GM19468 (cell line): ENCODE measurements at regions not wholly inside any gene's neighbourhood (a gene's known extent, or its start where the extent isn't known, plus 50 kb on each side); places are given as distances from the start of the nearest gene placed in this dataset.
"Not testable (repeated sequence)": the region's sequence is repeated elsewhere in the genome, so short reads cannot be mapped to it uniquely, and the experiment has no call there.

Source experiments
- ATAC-seq: cut with Tn5 transposase; IDR thresholded peaks from one replicate; pipeline ENCODE4 v1.9.1; 2021; ENCODE audit warnings: mild to moderate bottlenecking, moderate library complexity, moderate number of reproducible peaks; ENCODE audit not compliant: unreplicated experiment; ENCODE audit errors: extremely low read depth

DNA sequence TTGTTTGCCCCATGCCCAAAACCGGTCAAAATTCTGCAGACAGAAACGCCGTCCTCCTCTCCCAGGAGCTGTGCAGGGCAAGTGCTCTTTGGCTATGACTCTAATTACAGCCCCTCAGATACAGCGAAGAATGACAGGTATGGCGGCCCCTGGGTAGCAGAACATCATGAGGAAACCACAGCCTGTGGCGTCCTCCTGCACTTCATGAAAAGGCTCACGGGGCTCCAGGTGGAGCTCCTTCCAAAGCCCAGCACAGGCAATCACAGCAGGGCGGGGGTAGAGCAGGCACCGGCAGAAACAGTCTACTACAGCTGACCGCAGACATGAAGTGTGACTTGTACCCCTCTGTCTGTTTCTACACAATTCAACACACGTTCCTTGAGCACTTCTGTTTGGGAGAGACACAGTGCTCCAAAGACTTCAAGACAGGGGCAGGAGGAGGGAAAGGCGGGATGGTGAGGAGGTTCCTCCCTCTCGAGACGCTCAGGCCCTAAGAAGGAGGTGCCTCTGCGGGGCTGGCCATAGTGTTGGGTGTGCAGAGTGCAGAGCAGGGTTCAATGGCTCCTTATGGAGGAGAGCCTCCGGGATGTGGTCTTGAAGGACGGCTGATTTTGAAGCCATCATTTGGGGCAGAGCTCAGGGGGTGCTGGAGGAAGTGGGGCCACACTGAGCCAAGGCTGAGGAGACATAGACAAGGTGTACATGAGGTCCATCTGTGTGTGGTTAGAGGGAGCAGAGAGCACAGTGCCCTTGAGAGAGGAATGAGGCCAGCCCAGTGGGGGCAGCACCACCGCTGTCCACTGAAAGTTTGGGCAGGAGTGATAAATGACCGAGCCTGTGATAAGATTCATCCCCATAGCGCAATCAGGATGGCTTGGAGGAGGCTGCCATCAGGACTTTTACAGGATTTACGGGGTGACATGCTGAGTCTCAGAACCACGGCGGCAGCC lies 468.3 kb downstream of the EIPR1 start:
- ATAC-seq: no peak

DNA sequence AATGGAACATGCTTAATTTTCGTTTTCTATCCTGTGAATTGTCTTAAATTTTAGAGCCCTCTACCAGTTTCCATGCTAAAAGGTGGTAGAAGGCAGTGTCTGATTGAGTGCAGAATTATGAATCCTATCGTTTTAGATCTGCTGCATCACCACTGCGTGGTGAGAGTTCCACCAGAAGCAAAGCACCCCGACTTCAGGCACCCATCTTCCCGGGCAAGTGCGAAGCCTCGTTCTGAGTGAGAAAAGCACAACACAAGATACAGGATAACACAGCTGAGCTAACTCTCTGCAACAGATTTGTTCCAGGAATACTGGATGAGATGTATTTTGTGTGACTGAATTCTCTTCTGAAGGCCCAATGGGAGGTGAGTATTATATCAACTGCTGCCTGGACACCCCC lies 471.5 kb downstream of the EIPR1 start:
- ATAC-seq: no peak

DNA sequence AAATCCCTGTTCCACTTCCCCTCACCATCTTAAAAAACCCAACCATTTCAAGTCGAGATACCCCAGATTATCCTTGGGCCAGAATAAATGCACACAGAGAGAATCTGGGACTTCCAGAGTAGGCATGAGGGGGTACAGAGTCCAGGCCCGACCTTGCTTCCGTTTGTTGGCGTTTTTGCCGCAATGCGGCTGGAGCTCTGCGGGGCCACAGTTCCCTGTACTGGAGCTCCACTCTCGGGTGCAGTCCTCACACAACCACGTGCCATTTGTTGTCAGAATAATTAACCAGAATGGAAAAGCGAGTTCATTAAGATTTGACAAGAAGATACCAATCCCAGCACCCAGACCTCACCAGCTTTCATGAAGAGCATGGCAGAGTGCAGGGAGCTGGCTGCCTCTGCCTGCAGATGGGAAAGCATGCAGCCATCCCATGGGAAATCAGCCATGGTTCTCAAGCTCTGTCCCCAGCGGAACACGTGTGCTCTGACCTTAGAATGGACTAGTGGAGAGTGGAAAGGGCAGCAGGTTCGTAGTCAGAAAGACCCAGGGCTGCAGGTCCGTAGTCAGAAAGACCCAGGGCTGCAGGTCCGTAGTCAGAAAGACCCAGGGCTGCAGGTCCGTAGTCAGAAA lies 472.8 kb downstream of the EIPR1 start:
- ATAC-seq: no peak

DNA sequence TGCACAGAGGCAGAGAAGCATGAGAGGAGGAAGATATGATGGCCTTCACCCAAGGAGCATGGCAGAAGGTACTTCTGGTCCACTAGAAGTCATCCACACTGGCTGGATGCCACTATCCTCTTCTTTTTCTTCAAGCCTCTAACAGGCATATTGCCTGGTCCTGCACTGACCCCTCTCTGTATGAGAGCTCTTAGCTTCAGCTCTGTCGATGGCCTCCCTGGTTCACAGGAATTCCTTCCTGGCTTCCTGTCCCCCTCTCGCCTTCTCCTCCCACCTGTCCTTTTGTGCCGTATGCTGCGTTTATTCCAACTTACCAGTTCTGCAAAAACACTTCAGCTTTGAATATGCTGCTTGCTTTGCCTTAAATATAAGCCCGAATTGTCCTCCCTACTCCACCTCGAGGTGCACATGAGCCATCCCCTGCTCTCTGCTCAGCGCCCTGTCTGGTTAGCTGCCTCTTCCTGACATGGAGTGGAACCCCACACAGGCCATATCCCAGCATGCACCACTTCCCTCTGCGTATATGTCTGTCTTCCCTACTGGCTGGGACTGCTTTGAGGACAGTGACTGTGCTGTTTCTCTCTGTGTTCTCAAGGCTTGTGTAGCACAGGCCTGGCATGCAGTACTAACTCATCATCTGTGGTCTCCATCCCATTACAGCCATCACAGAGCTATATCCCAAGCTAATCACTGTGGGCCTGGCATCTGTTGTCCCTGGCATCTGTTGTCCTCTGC lies 474.9 kb downstream of the EIPR1 start:
- no peak for ATAC-seq

DNA sequence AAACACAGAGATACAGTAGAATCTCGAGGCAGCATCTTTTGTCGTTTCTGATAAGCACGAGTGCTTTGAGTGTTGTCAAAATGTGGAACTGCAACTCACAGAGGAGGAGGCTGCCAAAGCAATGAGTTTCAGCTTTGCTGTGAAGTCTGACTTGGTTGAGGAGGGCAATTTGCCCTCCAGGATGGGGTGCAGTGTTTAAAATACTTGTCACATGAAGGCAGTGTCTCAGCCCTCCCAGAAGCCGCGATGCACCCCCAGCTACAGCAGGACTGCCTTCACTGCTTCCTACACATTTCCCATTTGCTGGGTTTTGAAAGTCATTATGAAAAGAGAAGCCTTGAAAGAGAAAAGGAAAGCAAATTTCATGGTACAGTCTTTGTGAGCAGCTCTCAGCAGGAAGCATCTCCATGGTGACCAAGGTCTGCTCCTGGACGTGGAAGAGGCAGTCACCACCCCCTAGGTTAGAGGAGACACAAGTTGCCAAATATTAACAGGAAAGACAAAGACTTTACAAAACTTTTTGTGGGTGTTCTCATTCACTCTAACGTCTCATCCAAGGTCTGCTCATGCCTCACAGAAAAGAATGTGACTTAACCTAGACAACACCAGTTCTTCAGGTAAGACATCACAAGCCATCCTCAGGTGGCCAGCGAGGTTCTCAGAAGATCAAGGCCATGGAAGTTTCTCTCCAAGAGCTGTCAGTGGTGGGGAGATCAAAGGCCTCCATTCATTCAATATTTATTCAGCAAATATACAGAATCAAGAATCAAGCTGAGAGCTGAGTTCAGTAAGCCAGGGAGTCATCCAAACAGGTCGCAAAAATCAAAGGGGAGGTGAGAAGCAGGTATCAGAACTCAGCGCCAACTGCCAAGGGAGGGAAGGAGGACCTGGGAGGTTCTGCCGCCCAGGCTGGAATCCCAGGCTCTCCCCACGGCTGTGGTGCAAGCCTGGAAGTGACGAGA lies 476.0 kb downstream of the EIPR1 start:
- ATAC-seq: peak; percentile 72

DNA sequence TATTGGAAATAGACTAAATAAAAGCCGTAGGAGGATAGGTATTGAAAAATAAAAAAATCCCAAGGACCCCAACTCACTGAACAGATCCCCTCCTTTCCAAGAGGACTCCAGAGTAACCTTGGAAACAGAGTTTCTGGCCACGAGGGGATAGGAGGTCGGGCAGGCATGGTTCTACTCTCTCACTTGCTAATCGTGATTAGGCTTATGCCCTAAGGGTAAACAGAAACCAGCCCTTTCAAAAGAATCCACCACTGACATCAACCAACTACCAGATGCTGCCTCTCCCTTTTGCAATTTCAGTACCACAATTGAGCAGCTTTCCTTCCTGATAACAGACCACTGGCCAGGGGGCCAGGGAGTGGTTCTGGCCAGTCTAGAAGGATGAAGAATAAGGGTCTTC lies 477.8 kb downstream of the EIPR1 start:
- no peak for ATAC-seq

DNA sequence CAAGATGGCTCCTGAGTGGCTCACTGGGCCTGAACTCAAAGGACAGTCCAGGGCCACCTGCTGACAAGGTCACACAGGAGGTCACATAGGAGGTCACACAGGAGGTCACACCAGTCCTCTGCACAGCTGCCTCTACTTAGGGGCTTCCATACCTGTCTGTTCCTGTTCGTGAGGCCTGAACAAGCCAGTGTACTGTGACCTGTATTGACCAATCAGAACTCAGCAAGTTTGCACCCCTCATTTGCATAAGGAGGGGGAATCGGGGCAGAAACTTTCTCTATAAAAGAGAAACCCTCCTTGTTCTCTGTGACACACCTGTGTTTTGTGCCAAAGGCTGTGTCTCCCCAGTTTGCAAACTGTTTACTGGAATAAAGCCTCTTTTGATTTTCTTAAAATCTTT lies 478.9 kb downstream of the EIPR1 start:
- no peak for ATAC-seq

DNA sequence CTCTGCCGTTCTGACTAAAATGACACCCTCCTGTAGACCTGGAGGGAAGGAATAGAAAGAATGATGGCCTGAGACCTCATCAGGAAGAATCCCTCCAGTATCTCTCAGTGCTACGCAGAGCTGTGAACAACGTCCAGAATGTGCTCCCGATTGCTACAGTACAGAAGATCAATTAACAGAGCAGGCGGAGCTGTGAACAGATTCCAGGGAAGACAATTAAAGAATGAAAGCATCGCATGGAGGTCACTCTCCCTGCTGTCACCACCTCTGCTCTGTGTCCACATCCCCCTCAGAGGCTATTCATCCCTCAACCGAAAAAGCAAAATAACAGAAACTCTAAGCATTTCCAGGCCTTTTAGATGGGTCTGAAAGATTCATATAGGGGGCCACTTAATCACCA lies 481.0 kb downstream of the EIPR1 start:
- ATAC-seq: no peak

DNA sequence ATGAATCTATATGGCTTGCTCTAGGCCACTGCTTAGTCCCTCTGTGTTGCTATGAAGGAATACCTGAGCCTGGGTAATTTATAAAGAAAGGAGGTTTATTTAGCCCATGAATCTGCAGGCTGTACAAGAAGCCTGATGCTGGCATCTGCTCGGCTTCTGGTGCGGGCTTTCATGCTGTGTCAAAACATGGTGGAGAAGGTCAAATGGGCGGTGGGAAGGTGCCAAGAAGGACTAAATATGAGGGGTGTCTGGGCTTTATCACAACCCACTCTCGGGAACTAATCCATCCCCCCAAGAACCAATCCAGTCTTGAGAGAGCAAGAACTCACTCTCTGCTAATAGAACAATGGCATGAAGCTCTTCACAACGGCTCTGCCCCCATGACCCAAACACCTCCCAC lies 481.6 kb downstream of the EIPR1 start:
- no peak for ATAC-seq

DNA sequence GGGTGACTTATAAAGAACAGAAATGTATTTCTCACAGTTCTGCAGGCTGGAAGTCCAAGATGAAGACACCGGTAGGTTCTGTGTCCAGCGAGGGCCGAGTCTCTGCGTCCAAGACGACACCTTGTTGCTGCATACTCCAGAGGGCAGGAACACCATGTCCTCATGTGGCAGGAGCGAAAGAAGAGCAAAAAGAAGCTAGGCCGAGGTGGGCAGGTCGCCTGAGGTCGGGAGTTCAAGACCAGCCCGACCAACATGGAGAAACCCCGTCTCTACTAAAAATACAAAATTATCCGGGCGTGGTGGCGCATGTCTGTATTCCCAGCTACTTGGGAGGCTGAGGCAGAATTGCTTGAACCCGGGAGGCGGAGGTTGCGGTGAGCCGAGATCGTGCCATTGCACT lies 483.6 kb downstream of the EIPR1 start:
- ATAC-seq: not testable (repeated sequence)

DNA sequence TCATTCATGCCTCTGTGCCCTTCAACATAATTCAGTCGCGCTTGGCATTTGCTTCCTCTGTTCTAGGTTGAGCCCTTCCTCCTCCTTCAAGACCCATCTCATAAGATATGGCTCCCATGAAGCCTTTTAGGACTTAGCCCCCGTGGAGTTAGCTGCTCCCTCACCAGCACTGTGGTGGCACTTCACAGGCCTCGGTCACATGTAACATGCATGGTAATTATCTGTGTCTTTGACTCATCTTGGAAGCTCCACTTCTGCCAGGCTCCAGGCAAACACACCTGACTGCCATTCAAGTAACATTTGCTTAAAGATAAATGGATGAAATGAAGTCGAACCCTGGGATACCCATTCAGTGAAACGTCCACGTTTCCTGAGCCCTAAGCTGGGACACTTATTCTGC lies 484.7 kb downstream of the EIPR1 start:
- no peak for ATAC-seq

DNA sequence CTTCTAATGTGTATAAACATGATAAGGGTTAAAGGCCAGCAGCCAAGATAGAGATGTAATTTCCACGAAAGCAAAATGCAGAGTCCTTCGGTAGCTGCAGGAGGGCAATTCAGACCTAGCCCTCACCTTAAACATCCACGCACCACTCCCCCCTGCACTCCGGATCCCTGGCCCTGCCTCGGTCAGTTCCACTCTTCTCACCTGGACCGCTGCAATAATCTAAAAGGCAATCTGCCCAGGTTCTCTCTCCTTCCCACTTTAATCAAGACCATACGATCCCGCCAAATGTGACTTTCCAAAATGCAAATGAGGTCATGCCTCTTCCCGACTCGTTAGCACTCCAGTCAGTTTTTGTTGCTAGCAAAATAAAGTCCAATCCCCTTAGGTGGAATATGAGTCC lies 485.2 kb downstream of the EIPR1 start:
- ATAC-seq: no peak

DNA sequence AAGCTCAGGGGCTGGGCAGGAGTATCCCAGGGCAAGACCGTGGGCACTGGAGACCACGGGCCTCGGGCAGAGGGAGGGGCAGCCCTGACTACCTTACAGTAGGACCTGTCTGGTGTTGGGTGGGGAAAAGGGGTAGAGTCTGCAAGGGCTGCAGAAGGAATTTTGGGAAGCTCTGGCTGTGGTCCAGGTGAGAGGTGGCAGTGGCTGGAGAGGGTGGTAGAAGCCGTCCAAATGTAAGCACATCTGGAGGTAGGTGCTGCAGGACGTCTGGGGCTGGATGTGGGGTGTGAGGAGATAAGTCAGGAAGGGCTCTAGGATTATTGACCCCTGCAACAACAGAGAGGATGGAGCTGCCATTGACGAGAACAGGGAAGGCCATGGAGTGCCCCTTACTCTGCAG lies 486.7 kb downstream of the EIPR1 start:
- no peak for ATAC-seq

DNA sequence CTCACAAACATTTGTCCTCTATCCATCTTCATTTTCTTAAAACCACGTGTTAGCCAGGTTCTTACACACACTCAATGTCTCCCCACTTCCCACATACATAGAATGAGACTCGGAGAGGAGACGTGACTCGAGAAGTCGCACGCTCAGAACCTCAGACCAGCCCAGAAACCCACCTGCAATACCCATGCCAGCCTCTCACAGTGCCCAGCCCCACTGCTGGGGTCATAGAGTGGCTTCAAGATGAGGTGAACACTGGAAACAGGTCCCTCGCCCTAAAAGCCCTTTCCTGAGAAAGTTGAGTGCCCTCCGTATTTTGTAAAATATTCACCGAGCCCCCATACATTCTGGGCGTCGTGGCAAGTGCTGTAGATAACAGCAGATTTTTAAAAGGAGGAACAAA lies 487.4 kb downstream of the EIPR1 start:
- ATAC-seq: no peak

DNA sequence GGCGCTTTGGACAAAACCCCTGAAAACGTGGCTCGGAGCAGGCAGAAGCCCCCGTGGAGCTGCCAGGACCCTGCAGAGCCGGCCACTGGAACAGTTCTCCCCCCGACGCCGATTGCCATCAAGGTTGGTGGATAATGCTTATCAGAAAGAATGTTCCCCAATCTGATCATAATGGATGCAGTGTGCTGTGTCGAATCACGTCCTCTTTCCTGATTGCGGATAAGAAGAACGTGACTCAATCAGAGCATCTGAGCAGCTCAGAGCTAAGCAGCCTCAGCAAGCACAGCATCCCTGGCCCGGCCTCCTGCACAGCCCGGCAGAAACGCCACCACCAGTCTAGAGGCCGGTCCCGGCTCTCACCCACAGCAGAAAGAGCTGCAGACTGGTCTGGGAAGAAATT lies 488.0 kb downstream of the EIPR1 start:
- no peak for ATAC-seq

DNA sequence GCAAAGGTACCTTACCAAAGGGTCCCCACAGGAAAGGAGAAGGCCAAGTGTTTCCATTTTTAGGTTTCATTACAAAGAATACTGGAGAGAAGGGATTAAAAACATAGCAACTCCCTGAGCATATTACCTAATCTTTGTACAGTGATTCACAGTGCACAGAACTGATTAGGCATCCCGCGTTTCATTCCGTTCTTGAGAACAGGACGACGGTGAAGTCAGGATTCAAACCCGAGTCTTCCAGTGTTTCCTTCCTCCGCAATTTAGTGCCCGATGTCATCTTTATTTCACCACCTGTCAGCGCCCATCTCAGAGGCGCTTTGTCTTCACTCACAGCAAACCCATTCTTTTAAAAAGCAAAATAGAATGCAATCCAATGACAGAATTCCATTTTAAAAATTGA lies 488.5 kb downstream of the EIPR1 start:
- no peak for ATAC-seq

DNA sequence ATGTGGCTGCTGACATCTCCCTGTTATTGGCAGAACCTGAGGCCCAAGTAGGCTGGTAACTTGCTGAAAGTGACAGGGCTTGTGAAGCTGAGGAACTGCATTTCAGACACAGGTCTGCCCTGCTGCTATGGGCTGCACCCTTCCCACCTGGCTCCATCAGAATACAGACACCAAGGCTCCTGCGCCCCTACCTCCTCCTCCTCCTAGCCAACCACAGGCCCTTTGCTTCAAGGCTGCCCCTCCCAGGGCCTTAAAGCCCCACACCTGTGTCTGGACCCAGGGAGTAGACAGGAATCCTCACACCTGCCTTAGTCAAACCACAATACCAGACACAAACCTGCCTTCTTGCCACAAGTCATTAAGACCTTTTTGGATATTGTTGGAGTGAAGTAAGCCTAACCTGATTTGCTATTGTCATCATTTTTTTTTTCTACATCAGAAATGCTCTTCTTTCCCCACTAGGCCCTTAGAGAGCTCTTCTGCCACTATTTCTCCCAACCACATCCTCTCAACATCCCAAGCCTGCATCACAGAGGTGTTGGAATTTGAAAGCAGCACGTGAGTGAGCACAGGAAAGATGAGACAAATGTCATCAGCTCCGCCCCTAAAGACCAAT lies 489.7 kb downstream of the EIPR1 start:
- no peak for ATAC-seq

DNA sequence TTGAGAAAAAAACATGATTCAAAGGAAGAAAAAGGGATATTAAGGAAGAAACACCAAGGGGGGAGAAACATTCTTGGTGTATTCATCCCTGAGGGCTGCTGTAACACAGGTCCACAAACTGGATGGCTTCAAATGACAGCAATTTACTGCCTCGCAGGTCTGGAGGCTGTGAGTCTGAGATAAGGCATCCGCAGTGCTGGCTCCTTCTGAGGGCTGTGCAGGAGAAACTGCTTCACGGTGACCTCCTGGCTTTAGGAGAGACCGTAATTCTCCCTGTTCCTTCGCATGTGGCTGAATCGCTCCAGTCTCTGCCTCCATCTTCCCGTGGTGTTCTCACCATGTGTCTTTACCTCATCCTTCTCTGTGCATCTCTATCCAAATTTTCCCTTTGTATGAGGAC lies 490.7 kb downstream of the EIPR1 start:
- ATAC-seq: no peak

DNA sequence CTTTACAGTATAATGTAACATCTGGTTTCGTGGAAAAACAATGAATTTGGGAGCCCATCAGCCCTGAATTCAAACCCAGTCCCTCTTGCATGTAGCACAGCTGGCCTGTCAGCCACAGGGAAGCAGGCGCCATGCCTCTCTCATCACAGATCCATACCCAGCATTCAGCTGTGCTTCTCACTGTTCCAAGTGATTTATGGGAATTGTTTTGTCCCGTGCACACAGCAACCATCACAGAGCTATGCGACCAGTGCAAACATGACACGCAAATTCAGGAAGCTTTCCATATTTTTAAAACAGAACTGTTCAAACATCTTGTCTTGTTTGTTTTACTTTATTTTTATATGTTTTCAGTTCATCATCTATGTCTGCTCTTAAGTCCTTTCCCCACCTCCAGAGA lies 496.1 kb downstream of the EIPR1 start:
- no peak for ATAC-seq

DNA sequence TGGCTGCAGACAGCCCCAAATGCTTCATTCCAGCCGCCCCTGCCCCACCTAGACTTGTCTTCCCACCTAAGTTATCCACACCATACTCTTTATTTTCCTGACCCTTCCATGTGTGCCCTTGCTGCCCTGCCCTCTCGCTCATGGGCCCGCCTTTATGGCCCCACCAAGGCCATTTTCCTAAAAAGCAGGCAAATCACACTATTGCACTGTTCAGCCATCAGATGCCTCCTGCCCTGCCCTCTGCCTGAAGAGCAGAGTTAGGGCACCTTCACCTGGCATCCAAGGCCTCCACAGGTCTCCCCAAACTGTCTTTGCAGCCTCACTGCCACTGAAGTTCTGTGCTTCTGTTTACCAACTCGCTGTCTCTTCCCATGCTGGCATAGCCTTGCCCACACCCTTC lies 496.7 kb downstream of the EIPR1 start:
- no peak for ATAC-seq
